HUDEP-2 (cell line): ENCODE measurements at regions not wholly inside any gene's neighbourhood (a gene's known extent, or its start where the extent isn't known, plus 50 kb on each side); places are given as distances from the start of the nearest gene placed in this dataset.
"Not testable (repeated sequence)": the region's sequence is repeated elsewhere in the genome, so short reads cannot be mapped to it uniquely, and the experiment has no call there.

Experiments
- DNase-seq, 76 experiments: peaks; one replicate each; lab custom pipeline; 2025; ENCODE audit not compliant: unreplicated experiment in 76 of 76; lab: John Stamatoyannopoulos, UW

DNA sequence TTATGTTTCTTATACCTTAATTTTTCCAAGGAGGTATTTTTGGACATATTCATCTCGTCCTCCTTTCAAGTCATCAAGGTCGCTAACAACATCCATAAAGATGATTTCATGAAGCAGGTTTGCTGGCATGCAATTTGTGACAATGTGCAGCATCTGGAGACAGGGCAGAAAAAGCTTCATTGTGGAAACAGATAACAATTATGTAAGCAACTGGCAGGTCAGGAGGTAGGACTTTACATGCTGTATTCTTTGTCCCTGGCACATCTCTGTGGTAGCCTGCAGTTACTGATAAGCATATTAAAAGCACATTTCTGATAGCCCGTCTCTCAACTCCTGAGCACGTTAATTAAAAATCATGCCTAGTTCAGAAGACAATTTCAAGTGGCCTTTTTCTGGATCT, 156.8 kb downstream of the LEPR start:
- peak in 70 of 76 experiments; percentile 21 to 93 (median 67) for DNase-seq

DNA sequence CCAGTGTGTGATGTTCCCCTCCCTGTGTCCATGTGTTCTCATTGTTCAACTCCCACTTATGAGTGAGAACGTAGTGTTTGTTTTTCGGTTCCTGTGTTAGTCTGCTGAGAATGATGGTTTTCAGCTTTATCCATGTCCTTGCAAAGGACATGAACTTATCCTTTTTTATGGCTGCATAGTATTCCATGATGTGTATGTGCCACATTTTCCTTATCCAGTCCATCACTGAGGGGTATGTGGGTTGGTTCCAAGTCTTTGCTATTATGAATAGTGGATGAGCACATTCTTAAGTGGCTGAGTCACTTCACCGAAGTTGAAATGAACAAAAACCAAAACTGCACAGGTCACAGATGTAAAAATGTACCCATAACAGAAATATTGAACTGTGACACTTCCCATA, 157.5 kb downstream of the LEPR start:
- DNase-seq, result not testable (repeated sequence)

DNA sequence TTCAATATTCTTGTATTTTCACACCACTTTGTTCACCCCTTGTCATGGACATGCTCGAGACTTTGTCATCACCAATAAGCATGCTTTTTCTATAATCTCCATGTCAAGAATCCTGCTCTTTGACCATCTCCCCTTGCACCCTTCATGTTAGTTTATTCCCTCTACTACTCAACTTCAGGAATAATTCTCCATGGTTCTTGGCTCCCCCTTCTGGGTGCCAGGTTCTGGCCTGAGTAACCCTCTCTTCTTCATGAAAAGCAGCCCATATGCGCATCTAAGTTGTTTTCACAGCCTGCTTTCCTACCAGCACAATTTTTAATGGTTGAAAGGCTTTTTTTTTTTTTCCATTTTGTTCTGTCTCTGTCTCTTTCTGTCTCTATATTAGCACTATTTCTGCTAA, 160.7 kb downstream of the LEPR start:
- no peak for DNase-seq

DNA sequence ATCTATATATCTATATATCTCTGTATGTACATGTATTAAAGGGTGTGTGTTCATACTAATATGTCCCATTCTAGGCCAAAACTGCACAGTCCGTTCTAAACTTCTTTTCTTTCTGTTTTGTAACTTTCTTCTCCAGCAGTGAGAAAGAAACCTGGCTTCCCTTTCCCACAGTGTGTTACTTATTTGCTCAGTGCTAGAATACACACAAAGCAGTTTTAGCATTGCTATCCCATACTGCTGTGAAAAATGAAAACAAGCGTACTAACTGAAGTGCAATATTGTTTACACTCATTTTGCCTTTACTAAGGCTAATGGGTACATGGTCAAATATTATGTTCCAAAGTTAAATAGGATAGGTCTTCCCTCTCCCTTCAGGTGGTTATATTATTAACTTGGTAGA, 163.9 kb downstream of the LEPR start:
- no peak for DNase-seq

DNA sequence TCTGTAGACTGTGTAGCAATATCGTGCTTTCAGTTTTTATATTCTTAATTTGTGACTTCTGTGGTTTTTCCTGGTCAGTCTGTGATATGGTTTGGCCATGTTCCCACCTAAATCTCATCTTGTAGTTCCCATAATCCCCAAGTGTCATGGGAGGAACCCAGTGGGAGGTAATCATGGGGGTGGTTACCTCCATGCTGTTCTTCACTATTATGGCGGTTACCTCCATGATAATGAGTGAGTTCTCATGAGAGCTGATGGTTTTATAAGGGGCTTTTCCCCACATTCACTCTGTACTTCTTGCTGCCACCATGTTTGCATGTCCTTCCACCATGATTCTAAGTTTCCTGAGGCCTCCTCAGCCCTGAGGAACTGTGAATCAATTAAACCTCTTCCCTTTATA, 169.8 kb downstream of the LEPR start:
- no peak for DNase-seq

DNA sequence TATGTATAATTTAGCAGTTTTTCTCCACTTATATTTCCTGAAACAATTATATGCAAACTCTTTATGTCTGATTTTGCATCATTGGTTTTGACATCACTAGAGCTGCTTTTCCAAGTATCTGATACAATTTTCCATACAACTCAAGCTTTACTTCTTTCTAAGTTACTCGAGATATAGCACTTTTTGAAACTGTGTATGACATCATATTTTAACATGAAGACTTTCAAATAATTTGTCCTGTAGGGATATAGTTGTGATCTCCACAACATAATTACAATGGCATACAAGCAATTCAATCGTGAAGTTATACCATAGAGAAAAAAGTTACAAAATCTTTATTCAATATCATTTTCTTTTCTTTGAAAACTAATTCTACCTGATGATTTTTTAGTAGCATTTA, 173.0 kb downstream of the LEPR start:
- DNase-seq, result no peak

DNA sequence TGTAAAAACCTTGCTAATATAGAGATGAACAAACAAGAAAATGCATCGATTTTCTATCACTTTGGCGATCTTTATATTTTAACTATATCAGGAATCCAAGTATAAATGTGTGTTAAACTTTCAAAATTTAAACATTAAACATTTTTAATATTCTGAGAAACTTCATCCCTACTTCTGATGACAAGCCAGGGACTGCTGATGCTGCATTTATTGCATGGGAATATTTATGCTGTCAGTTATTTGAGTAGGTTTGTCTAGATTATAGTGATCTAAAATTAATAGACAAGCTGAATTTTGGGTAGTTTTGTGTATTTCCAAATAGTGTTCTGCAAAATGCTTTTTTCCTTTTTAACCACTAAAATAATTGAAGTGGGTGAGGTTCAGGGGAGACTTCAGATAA, 175.3 kb downstream of the LEPR start:
- no peak for DNase-seq

DNA sequence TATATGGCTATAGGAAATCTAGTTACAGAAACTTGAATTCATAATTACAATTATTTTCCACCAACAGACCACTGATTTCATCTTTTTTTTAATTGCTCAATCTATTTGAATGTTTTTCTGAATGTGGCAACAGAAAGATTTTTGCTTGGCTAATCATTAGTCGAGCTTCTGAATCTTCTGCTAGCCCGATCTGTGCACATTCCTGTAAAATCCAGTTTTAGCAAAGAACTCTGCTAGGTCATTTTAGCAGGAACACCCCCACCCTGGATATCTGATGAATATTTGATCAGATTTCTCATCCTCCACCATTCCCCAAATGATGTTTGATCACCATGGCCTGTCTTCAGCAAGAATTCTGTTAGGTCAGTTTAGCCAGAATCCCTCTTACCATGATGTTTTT, 176.3 kb downstream of the LEPR start:
- DNase-seq, result no peak

DNA sequence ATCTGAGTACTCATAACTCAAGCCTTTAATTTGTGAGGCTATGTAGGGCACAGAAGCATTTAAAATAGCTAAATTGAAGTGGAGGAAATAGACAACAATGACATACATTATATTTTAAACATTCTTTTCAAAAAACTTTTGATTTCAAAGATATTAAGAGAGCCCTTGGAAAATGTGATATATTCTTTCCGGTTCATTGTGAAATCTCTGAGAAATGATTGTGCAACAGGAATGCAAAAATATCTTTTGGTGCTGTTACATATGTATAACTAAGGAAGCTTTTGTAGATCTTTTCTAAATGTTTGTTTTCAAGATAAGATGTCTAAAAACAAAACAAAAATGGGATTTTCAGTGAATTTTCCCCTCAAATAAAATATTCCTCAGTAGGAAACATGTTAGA, 185.2 kb downstream of the LEPR start:
- DNase-seq, result no peak

DNA sequence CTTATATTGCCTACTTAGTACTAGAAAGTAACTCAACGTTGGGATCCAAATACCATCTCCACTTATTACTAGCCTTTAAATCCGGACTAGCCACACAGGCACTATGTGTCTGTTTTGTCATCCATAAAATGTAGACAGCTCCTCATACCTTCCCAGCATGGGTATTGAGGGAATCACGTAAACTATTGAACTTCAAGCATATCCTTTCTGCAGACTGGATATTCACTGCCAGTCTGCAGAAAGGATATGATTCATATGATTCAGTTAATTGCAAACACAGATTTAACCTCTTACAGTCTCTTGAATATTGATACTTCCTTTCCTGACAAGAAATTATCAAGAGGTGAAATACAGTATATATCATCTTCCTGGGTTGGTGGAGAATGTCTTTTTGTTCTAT, 186.0 kb downstream of the LEPR start:
- DNase-seq, result no peak

DNA sequence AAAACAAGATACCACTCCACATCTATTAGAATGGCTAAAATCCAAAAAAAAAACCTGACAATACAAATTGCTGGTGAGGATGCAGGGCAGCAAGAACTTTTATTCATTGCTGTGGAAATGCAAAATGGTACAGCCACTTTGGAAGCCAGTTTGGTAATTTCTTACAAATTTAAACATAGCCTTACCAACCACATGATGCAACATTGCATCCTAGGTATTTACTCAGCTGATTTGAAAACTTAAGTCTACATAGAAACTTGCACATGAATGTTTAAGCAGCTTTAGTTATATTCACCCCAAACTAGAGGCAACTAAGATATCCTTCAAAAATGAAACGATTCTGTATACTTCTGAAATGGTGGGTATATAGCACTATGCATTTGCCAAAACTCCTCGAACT, 178.8 kb upstream of the PDE4B start:
- DNase-seq, result no peak

DNA sequence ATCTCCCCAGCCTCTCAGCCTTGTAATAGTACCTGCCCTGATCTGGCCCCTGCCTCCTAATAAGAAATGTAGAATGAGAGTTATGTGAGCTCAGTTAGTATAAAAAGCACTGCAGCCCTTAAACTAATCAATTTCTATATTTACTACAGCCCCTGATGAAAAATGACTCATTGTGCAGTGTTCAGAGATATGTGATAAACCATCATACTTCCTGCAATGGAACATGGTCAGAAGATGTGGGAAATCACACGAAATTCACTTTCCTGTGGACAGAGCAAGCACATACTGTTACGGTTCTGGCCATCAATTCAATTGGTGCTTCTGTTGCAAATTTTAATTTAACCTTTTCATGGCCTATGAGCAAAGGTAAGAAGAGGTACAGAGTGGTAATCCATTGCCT, 176.8 kb upstream of the PDE4B start:
- DNase-seq, result no peak

DNA sequence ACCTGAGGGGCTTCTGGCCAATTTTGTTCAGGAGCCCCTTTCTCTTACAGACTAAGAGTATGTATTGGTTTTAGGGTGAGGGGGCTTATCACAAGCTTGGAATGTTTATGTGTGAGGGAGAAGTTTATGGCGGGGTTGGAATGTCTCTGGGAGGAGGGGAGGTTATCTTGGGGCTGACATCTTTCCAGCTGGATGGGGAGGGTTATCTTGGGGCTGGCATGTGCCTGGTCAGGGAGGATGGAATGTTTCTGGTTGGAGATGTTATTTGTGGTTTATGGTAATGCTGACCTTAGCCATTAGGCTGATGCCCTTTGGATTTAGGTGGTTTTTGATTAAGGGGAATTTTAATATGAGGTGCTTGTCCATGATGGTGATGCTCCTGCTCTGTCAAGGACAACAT, 171.0 kb upstream of the PDE4B start:
- not testable (repeated sequence) for DNase-seq

DNA sequence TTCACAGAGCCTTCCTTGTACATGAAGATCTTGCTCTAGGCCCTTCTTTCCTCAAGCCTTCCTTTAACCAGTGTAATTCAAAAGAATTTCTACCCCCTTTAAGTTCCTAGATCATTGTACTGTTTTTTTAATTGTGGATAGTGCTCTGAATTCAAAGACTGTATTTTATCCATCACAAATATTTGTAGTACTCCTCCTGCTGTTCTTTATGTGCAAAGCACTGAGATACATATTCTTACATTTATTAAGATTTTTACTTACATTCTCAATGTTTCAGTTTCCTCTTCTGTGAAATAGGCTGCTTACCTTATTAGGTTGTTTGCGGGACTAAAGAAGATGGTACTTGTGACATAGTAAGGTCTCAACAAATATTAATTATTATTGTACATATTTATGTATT, 168.8 kb upstream of the PDE4B start:
- DNase-seq, result no peak

DNA sequence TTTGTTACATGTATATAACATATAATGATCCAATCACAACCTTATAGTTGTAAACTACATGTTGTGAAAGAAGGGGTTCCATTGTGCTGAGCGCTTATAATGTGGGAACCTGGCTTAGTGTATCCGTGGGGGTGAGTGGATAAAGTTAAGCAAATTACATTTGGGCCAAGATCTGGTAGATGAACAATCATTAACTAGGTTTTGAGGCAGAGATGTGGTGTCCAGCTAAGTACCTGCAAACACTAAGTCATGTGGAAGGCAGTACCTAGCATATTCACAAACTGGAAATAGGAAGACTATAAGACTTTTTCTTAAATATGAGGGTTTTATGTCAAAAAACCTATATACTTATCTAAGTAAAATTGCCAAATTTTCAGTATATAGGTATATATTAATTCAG, 167.2 kb upstream of the PDE4B start:
- no peak for DNase-seq

DNA sequence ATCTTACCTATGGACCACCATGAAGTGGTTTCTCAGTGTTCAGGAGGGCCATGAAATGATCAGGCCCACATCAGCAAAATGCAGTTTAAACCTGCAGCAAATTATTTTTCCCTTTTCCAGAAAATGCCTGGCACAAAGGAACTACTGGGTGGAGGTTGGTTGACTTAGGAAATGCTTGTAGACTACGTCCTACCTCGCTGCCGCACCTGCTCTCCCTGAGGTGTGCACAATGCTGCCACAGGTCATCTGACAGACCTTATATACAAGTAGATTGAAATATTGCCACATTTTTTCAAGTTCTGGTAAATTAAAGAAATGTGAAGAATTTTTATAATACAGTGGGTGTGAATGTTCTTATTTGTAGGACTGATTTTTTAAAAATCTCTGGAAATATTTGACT, 166.7 kb upstream of the PDE4B start:
- DNase-seq, result no peak

DNA sequence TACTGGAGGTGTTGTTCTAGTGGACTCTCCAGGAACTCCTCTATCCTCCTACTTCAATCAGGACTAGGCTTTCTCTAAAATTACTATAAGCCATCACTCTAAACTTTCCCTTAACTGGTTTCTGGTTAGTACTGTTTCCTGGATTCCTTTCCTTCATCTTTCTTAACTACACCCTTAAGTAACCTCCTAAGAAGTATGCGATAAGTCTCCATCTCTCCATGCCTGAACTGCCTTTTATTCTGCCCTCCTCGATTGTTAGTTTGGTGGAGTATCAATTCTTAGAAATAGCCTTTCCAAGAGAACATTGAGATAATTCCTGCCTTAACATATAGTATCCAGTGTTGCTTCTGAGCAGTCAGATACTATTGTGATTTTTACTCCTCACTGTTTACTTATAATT, 162.9 kb upstream of the PDE4B start:
- no peak for DNase-seq

DNA sequence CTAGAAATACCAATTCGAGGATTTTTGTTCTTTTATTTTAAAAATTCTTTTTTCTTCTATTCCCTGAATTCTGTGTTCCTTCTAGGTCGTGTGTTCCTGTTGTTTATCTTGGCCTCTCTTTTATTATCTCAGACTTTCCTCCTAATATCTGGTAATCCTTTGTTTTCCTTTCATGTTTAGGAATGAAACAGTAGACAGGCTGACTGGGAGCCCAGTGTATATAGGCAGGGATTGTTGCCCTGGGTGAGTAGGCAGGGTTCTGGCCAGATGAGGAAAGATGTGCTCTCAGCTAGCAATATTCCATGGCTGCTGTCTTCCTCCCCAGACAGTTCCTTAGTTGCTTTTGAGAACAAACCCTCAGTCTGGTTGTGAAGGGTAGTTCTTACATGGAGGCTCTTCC, 161.8 kb upstream of the PDE4B start:
- DNase-seq, result no peak

DNA sequence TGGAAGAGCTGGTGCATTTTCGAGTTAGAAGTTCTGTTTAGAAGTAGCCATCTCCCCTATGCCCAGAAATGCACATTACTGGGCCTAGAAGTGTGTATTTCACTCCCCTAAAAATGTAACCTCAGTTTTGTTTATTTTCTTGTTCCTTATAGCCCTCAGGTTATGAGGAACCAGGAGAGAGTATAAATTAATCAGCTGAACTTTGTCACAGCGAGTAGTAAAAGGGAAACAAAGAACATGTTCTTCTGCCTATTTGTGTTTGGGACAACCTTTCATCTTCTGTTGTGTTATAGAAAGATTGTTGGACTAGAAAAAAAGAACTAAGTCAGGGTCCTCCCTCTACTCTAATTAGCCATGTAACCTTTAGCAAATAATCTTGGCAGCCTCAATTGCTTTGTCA, 160.5 kb upstream of the PDE4B start:
- no peak for DNase-seq

DNA sequence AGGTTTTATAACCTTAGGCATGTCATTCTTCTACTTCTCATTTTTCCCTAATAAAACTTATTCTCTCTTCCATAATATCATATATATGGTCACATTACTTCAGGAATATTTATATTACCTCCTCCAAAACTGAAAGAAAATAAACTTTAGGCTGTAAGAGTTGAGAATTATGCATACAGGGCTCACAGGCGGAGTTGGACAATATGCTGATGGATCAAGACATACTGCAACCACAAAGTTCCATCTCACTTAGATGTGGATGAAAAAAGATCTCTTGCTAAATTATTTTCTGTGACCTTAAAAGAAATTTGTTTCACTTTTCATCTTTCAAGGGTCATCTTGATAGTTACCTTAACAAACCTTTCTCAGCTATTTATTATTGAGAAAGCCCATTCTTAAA, 152.6 kb upstream of the PDE4B start:
- DNase-seq, result no peak

DNA sequence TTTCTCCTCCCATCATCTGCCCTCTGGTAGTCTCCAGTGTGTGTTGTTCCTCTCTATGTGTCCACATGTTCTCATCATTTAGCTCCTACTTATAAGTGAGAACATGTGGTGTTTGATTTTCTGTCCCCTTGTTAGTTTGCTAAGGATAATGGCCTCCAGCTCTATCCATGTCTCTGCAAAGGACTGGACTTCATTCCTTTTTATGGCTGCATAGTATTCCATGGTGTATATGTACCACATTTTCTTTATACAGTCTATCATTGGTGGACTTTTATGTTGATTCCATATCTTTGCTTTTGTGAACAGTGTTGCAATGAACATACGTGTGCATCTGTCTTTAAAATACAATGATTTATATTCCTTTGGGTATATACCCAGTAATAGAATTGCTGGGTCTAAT, 143.5 kb upstream of the PDE4B start:
- DNase-seq, result not testable (repeated sequence)

DNA sequence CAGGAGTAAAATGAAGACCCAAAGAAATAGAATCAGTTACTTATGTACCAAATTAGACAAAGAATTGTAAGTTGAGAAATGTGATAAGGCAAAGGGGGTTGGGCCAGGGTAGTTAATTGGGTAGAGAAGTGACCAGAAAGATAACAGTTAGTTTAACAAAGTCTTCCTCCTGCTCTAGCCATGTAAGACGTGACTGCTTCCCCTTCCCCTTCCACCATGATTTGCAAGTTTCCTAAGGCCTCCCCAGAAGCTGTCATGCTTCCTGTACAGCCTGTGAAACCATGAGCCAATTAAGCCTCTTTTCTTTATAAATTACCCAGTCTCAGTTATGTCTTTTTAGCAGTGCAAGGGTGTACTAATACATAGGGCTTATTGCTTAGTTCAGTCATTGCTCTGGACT, 142.0 kb upstream of the PDE4B start:
- no peak for DNase-seq

DNA sequence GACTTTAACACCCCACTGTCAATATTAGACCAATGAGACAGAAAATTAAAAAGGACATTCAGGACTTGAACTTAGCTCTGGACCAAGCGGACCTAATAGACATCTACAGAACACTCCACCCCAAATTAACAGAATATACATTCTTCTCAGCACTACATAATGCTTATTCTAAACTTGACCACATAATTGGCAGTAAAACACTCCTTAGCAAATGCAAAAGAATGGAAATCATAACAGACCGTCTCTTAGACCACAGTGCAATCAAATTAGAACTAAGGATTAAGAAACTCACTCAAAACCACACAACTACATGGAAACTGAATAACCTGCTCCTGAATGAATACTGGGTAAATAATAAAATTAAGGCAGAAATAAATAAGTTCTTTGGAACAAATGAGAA, 138.2 kb upstream of the PDE4B start:
- not testable (repeated sequence) for DNase-seq

DNA sequence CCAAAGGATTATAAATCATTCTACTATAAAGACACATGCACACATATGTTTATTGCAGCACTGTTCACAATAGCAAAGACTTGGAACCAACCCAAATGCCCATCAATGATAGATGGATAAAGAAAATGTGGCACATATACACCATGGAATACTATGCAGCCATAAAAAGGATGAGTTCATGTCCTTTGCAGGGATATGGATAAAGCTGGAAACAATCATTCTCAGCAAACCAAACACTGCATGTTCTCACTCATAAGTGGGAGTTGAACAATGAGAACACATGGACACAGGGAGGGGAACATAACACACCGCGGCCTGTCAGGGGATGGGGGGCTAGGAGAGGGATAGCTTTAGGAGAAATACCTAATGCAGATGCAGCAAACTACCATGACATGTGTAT, 135.1 kb upstream of the PDE4B start:
- not testable (repeated sequence) for DNase-seq
